Neural cell (in vitro differentiated cells): ENCODE measurements at regions not wholly inside any gene's neighbourhood (a gene's known extent, or its start where the extent isn't known, plus 50 kb on each side); places are given as distances from the start of the nearest gene placed in this dataset.
"Not testable (repeated sequence)": the region's sequence is repeated elsewhere in the genome, so short reads cannot be mapped to it uniquely, and the experiment has no call there.

Experiments
- H2AFZ ChIP-seq: fragments of 200-600, 300-800 bp; sonication (generic), shearing (Covaris generic); 2 replicates; pipeline ENCODE4 v1.6.0; 2014; ENCODE audit warnings: low read depth, mild to moderate bottlenecking, antibody characterized with exemption, low read length, moderate library complexity
- H3F3A ChIP-seq: fragments of 200-600 bp; shearing (Covaris generic); 2 replicates; pipeline ENCODE4 v1.6.1; 2016; ENCODE audit warnings: mild to moderate bottlenecking, moderate library complexity, mixed read lengths, antibody characterized with exemption, low read length; ENCODE audit not compliant: insufficient read depth, poor library complexity, severe bottlenecking
- H3K27ac ChIP-seq: fragments of 200-600, 300-800 bp; sonication (generic), shearing (Covaris generic); 2 replicates; pipeline ENCODE4 v1.5.1; 2014; ENCODE audit warnings: mild to moderate bottlenecking, low read length, moderate library complexity
- H3K27me3 ChIP-seq: fragments of 300-800, 200-600 bp; sonication (generic), shearing (Covaris generic); 2 replicates; pipeline ENCODE4 v1.6.0; 2014; ENCODE audit warnings: mild to moderate bottlenecking, low read depth, low read length, moderate library complexity; ENCODE audit not compliant: insufficient read depth
- H3K36me3 ChIP-seq: fragments of 300-800, 200-600 bp; sonication (generic), shearing (Covaris generic); 2 replicates; pipeline ENCODE4 v1.5.1; 2014; ENCODE audit warnings: mild to moderate bottlenecking, antibody characterized with exemption, low read length, moderate library complexity; ENCODE audit not compliant: insufficient read depth
- H3K4me2 ChIP-seq: fragments of 300-800, 200-600 bp; sonication (generic), shearing (Covaris generic); 2 replicates; pipeline ENCODE4 v1.6.0; 2014; ENCODE audit warnings: mild to moderate bottlenecking, low read length
- H3K4me3 ChIP-seq: fragments of 300-800, 200-600 bp; sonication (generic), shearing (Covaris generic); 2 replicates; pipeline ENCODE4 v1.5.1; 2014; ENCODE audit warnings: mild to moderate bottlenecking, low read length, moderate library complexity
- H3K79me2 ChIP-seq: fragments of 200-600 bp; shearing (Covaris generic); replicated peaks from 2 replicates; pipeline ENCODE4 v1.6.0; 2014; ENCODE audit warnings: mild to moderate bottlenecking, low read length, moderate library complexity; ENCODE audit not compliant: insufficient read depth
- H3K9ac ChIP-seq: fragments of 300-800, 200-600 bp; sonication (generic), shearing (Covaris generic); 2 replicates; pipeline ENCODE4 v1.6.1; 2016; ENCODE audit warnings: mild to moderate bottlenecking, low read length, mixed read lengths
- H3K9me2 ChIP-seq: fragments of 200-600 bp; shearing (Covaris generic); 2 replicates; pipeline ENCODE4 v1.6.1; 2016; ENCODE audit warnings: mild to moderate bottlenecking, low read length, mixed read lengths; ENCODE audit not compliant: insufficient read depth
- H3K9me3 ChIP-seq: fragments of 200-600, 300-800 bp; sonication (generic), shearing (Covaris generic); 2 replicates; pipeline ENCODE4 v1.6.1; 2016; ENCODE audit warnings: mild to moderate bottlenecking, mixed run types, low read length, moderate library complexity, mixed read lengths
- H4K20me1 ChIP-seq: fragments of 200-600 bp; shearing (Covaris generic); 2 replicates; pipeline ENCODE4 v1.6.1; 2016; ENCODE audit warnings: mild to moderate bottlenecking, mixed run types; ENCODE audit not compliant: insufficient read depth
- EP300 ChIP-seq: fragments of 450-650 bp; conservative IDR thresholded peaks from 2 replicates; pipeline ENCODE4 v1.6.1; 2014; ENCODE audit warnings: antibody characterized with exemption, mild to moderate bottlenecking, moderate library complexity; ENCODE audit not compliant: poor library complexity, severe bottlenecking
- EZH2 ChIP-seq: fragments of 200-600, 300-800 bp; shearing (Covaris generic), sonication (generic); IDR thresholded peaks from 2 replicates; pipeline ENCODE4 v1.6.1; 2014; ENCODE audit warnings: antibody characterized with exemption, low read length, borderline replicate concordance, mild to moderate bottlenecking; ENCODE audit not compliant: insufficient read depth, poor library complexity, severe bottlenecking
- MXI1 ChIP-seq: fragments of 450-650 bp; conservative IDR thresholded peaks from 2 replicates; pipeline ENCODE4 v1.6.1; 2014; ENCODE audit warnings: antibody characterized with exemption, mild to moderate bottlenecking; ENCODE audit not compliant: poor library complexity, severe bottlenecking
- POLR2AphosphoS5 ChIP-seq: IDR thresholded peaks from 2 replicates; pipeline ENCODE4 v1.6.1; 2012
- RAD21 ChIP-seq: fragments of 450-650 bp; conservative IDR thresholded peaks from 2 replicates; pipeline ENCODE4 v1.6.1; 2014; ENCODE audit warnings: antibody characterized with exemption, mild to moderate bottlenecking, moderate library complexity
- SMC3 ChIP-seq: fragments of 450-650 bp; conservative IDR thresholded peaks from 2 replicates; pipeline ENCODE4 v1.6.1; 2014; ENCODE audit warnings: antibody characterized with exemption, mild to moderate bottlenecking, moderate library complexity; ENCODE audit not compliant: poor library complexity
- TAF1 ChIP-seq: IDR thresholded peaks from 2 replicates; pipeline ENCODE4 v1.6.1; 2012; ENCODE audit warnings: low read depth
- TF ChIP-seq, protein P1 (sequence below): IDR thresholded peaks from 2 replicates; pipeline ENCODE4 v1.6.1; 2012; ENCODE audit warnings: borderline replicate concordance
- TF ChIP-seq, protein P2 (sequence below): fragments of 450-650 bp; IDR thresholded peaks from 2 replicates; pipeline ENCODE4 v1.5.1; 2014; ENCODE audit warnings: antibody characterized with exemption, mild to moderate bottlenecking, moderate library complexity; ENCODE audit not compliant: poor library complexity, severe bottlenecking

DNA sequence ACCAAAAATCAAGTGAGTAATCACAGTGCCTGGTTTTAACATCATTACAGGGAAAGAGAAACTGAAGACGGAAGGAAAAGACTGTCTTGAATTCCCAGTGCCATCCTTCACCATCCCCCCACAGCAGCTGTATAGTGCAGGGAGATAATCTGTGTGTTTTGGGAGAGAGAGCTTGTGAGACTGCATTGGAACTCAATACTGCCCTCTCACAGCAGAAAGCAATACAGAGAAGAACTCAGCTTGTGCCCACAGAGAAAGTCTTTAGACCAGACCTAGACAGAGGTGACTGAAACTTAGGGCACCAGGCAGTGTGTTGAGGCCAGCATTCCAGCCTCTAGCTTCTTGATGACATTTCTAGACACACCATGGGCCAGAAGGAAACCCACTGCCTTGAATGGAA, 754.7 kb upstream of the CDH6 start:
- Histone ChIP-seq H3K9ac (no peak overlapping the region), H2AFZ (no peak overlapping the region)

DNA sequence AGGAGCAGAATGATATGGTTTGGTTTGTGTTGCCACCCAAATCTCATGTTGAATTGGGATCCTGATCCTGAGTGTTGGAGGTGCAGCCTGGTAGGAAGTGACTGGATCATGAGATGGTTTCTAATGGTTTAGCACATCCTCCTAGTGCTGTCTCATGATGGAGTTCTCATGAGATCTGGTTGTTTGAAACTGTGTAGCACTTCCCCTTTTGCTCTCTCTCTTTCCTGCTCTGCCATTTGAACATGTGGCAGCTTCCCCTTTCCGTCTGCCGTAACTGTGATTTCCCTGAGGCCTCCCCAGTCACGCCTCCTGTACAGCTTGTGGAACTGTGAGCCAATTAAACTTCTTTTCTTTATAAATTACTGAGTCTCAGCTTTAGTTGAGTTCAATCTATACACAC, 756.8 kb upstream of the CDH6 start:
- Histone ChIP-seq H3K79me2 (no peaks in the 10 kb centered on the region), H3K27ac (no peak overlapping the region), H3K36me3 (no peaks in the 10 kb centered on the region), H4K20me1 (no peaks in the 10 kb centered on the region), H3K4me2 (no peak overlapping the region), H3K9me3 (peaks cover 8% of the 10 kb centered on the region), H3K27me3 (no peaks in the 10 kb centered on the region), H3K9me2 (no peaks in the 10 kb centered on the region), H2AFZ (no peak overlapping the region), H3F3A (no peaks in the 10 kb centered on the region), H3K4me3 (no peak overlapping the region), H3K9ac (no peak overlapping the region)
- TF ChIP-seq EP300, result no peak
- TF ChIP-seq, protein P1, sequence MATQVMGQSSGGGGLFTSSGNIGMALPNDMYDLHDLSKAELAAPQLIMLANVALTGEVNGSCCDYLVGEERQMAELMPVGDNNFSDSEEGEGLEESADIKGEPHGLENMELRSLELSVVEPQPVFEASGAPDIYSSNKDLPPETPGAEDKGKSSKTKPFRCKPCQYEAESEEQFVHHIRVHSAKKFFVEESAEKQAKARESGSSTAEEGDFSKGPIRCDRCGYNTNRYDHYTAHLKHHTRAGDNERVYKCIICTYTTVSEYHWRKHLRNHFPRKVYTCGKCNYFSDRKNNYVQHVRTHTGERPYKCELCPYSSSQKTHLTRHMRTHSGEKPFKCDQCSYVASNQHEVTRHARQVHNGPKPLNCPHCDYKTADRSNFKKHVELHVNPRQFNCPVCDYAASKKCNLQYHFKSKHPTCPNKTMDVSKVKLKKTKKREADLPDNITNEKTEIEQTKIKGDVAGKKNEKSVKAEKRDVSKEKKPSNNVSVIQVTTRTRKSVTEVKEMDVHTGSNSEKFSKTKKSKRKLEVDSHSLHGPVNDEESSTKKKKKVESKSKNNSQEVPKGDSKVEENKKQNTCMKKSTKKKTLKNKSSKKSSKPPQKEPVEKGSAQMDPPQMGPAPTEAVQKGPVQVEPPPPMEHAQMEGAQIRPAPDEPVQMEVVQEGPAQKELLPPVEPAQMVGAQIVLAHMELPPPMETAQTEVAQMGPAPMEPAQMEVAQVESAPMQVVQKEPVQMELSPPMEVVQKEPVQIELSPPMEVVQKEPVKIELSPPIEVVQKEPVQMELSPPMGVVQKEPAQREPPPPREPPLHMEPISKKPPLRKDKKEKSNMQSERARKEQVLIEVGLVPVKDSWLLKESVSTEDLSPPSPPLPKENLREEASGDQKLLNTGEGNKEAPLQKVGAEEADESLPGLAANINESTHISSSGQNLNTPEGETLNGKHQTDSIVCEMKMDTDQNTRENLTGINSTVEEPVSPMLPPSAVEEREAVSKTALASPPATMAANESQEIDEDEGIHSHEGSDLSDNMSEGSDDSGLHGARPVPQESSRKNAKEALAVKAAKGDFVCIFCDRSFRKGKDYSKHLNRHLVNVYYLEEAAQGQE, result no peak
- TF ChIP-seq TAF1, result no peak
- TF ChIP-seq, protein P2, sequence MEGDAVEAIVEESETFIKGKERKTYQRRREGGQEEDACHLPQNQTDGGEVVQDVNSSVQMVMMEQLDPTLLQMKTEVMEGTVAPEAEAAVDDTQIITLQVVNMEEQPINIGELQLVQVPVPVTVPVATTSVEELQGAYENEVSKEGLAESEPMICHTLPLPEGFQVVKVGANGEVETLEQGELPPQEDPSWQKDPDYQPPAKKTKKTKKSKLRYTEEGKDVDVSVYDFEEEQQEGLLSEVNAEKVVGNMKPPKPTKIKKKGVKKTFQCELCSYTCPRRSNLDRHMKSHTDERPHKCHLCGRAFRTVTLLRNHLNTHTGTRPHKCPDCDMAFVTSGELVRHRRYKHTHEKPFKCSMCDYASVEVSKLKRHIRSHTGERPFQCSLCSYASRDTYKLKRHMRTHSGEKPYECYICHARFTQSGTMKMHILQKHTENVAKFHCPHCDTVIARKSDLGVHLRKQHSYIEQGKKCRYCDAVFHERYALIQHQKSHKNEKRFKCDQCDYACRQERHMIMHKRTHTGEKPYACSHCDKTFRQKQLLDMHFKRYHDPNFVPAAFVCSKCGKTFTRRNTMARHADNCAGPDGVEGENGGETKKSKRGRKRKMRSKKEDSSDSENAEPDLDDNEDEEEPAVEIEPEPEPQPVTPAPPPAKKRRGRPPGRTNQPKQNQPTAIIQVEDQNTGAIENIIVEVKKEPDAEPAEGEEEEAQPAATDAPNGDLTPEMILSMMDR, result no peak
- TF ChIP-seq MXI1, result no peak
- no peak for TF ChIP-seq POLR2AphosphoS5
- TF ChIP-seq EZH2, result no peak
- TF ChIP-seq SMC3, result no peak
- TF ChIP-seq RAD21, result no peak

More for the DNA sequence above, 754.7 kb upstream of the CDH6 start:
- H3F3A ChIP-seq, result no peaks in the 10 kb centered on the region
- TF ChIP-seq EZH2 (no peak), EP300 (no peak), TAF1 (no peak), RAD21 (no peak), MXI1 (no peak), SMC3 (no peak), POLR2AphosphoS5 (no peak)
- TF ChIP-seq, protein P2, result no peak
- TF ChIP-seq, protein P1, result no peak
- no peaks in the 10 kb centered on the region for H3K27me3 ChIP-seq
- H3K9me2 ChIP-seq, result no peaks in the 10 kb centered on the region
- H3K9me3 ChIP-seq, result peaks cover 8% of the 10 kb centered on the region
- H4K20me1 ChIP-seq, result no peaks in the 10 kb centered on the region
- no peak overlapping the region for H3K4me2 ChIP-seq
- no peak overlapping the region for H3K4me3 ChIP-seq
- no peak overlapping the region for H3K27ac ChIP-seq
- no peaks in the 10 kb centered on the region for H3K36me3 ChIP-seq
- no peaks in the 10 kb centered on the region for H3K79me2 ChIP-seq

DNA sequence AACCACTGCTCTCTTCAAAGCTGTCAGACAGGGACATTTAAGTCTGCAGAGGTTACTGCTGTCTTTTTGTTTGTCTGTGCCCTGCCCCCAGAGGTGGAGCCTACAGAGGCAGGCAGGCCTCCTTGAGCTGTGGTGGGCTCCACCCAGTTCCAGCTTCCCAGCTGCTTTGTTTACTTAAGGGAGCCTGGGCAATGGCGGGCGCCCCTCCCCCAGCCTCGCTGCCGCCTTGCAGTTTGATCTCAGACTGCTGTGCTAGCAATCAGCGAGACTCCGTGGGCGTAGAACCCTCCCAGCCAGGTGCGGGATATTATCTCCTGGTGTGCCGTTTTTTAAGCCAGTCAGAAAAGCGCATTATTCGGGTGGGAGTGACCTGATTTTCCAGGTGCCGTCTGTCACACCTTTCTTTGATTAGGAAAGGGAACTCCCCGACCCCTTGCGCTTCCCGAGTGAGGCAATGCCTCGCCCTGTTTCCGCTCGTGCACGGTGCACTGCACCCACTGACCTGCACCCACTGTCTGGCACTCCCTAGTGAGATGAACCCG, 764.5 kb upstream of the CDH6 start:
- H3K36me3 ChIP-seq, H2AFZ ChIP-seq, H3F3A ChIP-seq, H3K4me3 ChIP-seq, H3K4me2 ChIP-seq, H3K27me3 ChIP-seq, H3K9me2 ChIP-seq, H3K9ac ChIP-seq, H4K20me1 ChIP-seq, H3K9me3 ChIP-seq, H3K79me2 ChIP-seq, H3K27ac ChIP-seq: not testable (repeated sequence)
